Activated CD4-positive, alpha-beta T cell treated with anti-CD3 and anti-CD28 coated beads, Interleukin-2, amount 50 U/mL, for 4 hours (primary cell): ENCODE measurements at regions not wholly inside any gene's neighbourhood (a gene's known extent, or its start where the extent isn't known, plus 50 kb on each side); places are given as distances from the start of the nearest gene placed in this dataset.

Source experiments
- DNase-seq, 2 experiments: peaks; one replicate each; pipeline ENCODE4 v3.0.0-alpha.2; 2020

- DNase-seq, result no peak
Observed at GRCh38 chr10:63749915-63750314, 228.7 kb downstream of the REEP3 start.

- no peak for DNase-seq
Observed at GRCh38 chr10:63751836-63752235, 230.6 kb downstream of the REEP3 start.

DNA sequence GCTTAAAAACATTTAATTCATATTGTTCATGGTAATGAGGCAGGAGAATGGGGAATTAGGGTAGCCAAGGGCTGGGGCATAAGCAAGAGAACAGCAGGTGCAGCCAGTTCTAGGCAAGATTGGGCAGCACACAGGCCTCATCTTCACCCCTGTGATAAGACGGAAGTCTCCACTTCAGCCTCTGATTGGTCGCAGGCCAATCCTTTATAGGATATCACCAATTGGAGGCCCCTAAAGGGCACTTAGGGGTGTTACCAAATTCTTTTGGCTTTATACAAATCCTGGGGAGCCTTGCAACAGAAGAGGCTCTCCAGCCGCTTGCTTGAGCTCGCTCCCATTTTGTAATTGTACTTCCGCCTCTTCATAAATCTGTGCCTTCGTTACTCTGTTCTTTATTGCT, 231.1 kb downstream of the REEP3 start:
- DNase-seq, result no peak

- DNase-seq, result no peak
Observed at GRCh38 chr10:63753808-63754207, 232.6 kb downstream of the REEP3 start.

DNA sequence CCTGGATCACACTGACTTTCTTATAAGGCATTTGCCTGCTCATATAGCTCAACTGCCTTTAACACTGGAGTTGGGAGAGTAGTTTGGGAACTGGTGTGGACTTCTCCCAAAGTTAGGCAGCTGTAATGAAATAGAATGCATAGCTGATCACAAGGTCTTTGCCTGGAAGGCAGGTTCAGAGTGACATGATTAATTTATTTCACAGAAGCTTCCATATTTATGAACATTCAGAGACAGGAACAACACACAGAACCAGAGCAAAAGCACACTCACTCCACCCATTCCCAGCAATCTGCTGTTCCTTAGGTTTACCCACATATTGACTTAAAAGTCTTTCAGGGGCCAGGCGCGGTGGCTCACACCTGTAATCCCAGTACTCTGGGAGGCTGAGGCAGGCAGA, 234.2 kb downstream of the REEP3 start:
- no peak for DNase-seq

GRCh38 chr10:63757067-63757466, 235.9 kb downstream of the REEP3 start:
- DNase-seq, result no peak

GRCh38 chr10:63758080-63758479, 236.9 kb downstream of the REEP3 start:
- no peak for DNase-seq

DNA sequence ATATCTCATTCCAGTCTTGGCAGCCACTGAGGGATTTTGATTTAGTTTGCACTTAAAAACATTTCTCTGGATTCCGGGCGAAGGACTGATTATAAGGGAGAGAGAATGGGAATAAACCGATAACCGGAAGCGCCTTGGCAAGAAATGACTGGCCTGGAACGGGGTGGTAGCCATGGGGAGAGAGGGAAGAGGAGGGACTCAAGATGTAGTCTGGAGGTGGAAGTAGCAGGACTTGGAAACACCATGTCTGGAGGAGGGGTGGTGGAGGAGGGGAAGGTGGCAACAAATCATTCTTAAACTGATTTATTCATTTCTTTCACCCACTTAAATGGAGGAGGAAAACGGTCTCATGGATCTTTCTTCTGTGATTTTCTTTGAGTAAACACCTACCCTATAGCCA, 238.1 kb downstream of the REEP3 start:
- DNase-seq, result no peak

GRCh38 chr10:63760034-63760707, 239.0 kb downstream of the REEP3 start:
- DNase-seq, result no peak

DNA sequence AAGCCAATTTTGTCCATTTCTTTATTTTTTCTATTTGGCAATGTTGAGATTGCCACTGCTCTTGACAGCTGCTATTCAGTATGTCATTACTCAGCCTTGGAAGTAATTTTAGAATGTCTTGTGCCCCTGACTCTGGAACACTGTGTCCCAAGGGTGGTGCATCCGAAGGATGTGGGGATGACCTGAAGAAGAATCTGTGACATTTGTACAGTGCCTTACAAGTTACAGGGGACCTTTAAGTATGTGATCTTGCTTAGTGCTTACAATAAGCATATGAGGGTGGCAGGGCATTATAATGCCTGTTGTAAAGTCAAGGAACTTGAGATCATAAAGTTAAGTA, 239.5 kb downstream of the REEP3 start:
- DNase-seq, result no peak

GRCh38 chr10:63761243-63761642, 240.0 kb downstream of the REEP3 start:
- no peak for DNase-seq

GRCh38 chr10:63763744-63764143, 242.5 kb downstream of the REEP3 start:
- DNase-seq, result no peak

GRCh38 chr10:63765126-63765525, 243.9 kb downstream of the REEP3 start:
- no peak for DNase-seq

- no peak for DNase-seq
Observed at GRCh38 chr10:63766745-63767137, 245.5 kb downstream of the REEP3 start.

DNA sequence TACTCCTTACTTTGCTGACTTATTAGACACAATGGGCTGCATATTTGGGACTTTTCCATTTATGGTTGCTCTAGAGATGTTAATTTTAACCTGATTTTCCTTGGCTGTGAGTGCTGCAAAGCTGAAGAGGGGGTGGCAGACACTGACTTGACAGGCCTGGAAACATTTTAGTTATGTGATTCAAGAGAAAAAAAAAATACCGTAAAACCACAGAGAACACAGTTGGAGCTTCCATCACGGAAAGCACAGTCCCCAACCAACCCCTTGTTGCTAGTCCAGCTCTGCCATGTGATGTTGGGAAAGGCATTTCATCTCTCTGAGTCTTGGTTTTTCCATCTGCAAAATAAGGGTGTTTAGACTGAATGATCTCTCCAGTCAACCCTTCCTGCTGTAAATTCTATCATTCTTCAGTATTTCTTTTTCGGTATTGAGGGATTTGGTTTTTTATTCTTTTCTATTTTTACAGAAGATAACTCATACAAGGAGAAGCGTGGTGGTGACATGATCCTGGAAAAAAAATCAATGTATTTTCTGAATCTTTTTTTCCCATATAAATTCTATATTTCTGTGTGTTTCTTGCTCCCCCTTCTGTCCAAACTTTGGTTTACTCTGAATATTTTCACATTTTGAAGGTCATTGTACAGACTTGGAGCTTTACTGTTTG, 246.1 kb downstream of the REEP3 start:
- no peak for DNase-seq

DNA sequence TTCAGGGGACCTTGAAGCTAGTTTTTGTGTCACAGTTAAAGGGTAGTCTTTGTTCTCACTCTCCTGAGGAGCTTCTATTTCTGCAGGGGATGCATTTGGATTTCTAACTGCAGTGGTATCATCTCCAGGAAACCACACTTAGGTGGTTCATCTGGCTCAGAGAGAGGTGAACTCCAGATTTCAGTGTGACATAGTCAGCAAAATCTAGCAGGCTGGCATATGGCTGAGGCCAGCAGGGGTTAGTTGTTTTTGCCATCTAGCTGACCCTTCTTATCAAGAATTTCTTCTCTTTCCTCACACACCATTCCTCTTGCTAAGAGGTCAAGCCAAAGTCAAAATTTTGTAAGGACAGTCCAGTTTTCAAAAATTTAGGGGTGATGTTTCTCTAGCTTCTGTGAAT, 248.2 kb downstream of the REEP3 start:
- no peak for DNase-seq

DNA sequence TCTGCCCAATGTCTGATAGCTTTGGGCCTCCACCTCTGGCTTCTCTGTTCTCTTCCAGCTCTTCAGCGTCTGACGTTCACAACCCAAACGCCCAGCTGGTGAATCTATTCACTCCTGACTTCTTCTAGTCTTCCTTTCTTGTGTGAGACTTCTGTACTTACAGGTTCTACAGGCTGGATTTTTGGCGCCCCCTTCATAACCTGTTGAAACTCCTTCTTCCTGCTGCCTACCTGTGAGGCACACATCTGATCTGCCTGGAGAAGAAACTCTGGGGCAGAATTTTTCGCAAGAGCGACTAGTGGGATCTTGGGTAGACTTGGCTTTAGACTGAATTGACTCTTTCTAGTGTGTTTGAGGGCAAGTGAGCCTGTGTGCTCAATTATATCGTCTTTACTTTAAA, 249.3 kb downstream of the REEP3 start:
- DNase-seq, result no peak

GRCh38 chr10:63772491-63772890, 251.3 kb downstream of the REEP3 start:
- no peak for DNase-seq

GRCh38 chr10:63773106-63773505, 251.9 kb downstream of the REEP3 start:
- DNase-seq, result no peak

DNA sequence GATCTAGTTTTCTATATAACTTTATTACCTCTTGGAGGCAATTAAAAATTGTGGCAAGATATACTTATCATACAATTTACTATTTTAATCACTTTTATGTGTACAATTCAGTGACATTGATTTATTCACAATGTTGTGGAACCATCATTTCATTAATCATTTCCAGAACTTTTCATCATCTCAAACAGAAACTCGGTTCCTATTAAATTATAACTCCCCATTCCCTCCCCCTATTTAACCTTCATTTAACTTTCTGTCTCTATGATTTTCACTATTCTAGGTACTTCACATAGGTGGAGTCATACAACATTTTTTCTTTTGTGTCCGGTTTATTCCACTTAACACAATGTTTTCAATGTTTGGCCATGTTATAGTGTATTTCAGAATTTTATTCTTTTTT, 252.8 kb downstream of the REEP3 start:
- DNase-seq, result no peak

- no peak for DNase-seq
Observed at GRCh38 chr10:63780101-63780500, 258.9 kb downstream of the REEP3 start.

DNA sequence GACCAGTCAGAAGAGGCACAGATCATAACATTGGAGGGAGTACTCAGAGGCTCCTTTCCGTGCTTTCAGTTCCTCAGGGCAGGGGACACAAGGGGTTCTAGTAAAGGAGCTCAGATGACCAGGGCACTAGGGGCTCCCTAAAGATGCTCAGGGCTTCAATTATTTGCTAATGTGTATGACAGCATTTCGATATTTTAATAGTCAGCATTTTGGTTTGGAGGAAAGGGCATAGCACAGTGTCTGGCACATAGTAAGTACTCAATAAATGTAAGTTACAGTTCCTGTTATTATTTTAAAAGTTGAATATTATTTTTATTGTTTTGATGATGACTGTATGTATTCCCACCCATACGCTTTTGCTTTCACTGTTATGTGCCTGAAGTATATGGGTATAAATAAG, 260.0 kb downstream of the REEP3 start:
- no peak for DNase-seq

- no peak for DNase-seq
Observed at GRCh38 chr10:63783882-63784281, 262.7 kb downstream of the REEP3 start.

- DNase-seq, result no peak
Observed at GRCh38 chr10:63788152-63788821, 267.1 kb downstream of the REEP3 start.
